H1 (cell line): ENCODE measurements at regions not wholly inside any gene's neighbourhood (a gene's known extent, or its start where the extent isn't known, plus 50 kb on each side); places are given as distances from the start of the nearest gene placed in this dataset.

Experiments used
- BRCA1 ChIP-seq: IDR thresholded peaks from 2 replicates; pipeline ENCODE4 v1.6.1; 2012; ENCODE audit warnings: low read depth, low read length, improper control_type of control experiment
- CEBPB ChIP-seq: IDR thresholded peaks from 2 replicates; pipeline ENCODE4 v1.6.1; 2012; ENCODE audit warnings: low read depth, low read length
- CHD7 ChIP-seq: fragments of 300-600 bp; sonication (generic); IDR thresholded peaks from 2 replicates; pipeline ENCODE4 v1.7.1; 2012; ENCODE audit warnings: low read length, moderate library complexity, mild to moderate bottlenecking, inconsistent platforms; ENCODE audit not compliant: insufficient replicate concordance
- E2F6 ChIP-seq: IDR thresholded peaks from 2 replicates; pipeline ENCODE4 v1.6.1; 2012; ENCODE audit warnings: inconsistent platforms
- EP300 ChIP-seq, 2 experiments: IDR thresholded peaks; 1 replicate in 1 of 2; 2 replicates in 1 of 2; pipeline ENCODE4 v1.6.1; 2011 to 2012; ENCODE audit warnings: low read depth in 2 of 2, low read length in 2 of 2, mild to moderate bottlenecking in 2 of 2, borderline replicate concordance in 1 of 2, inconsistent platforms in 1 of 2, moderate library complexity in 1 of 2
- GTF2F1 ChIP-seq: IDR thresholded peaks from 2 replicates; pipeline ENCODE4 v1.6.1; 2012; ENCODE audit warnings: low read depth, low read length, improper control_type of control experiment, borderline replicate concordance
- HDAC6 ChIP-seq: IDR thresholded peaks from one replicate; pipeline ENCODE4 v1.7.1; 2012; ENCODE audit warnings: low read depth, mild to moderate bottlenecking, inconsistent platforms, low read length, moderate library complexity
- KDM5A ChIP-seq: fragments of 200-600 bp; IDR thresholded peaks from 2 replicates; pipeline ENCODE4 v1.7.1; 2012; ENCODE audit warnings: mild to moderate bottlenecking, low read length, inconsistent platforms, mixed read lengths
- PHF8 ChIP-seq: fragments of 200-600 bp; sonication (generic); conservative IDR thresholded peaks from 2 replicates; pipeline ENCODE4 v1.7.1; 2012; ENCODE audit warnings: low read depth, mild to moderate bottlenecking, inconsistent platforms, low read length, moderate library complexity
- POU5F1 ChIP-seq: IDR thresholded peaks from 2 replicates; pipeline ENCODE4 v1.6.1; 2011; ENCODE audit warnings: low read depth, mild to moderate bottlenecking, low read length, moderate library complexity
- TAF1 ChIP-seq: IDR thresholded peaks from 2 replicates; pipeline ENCODE4 v1.6.1; 2011; ENCODE audit warnings: mild to moderate bottlenecking, low read depth, low read length

- TF ChIP-seq CHD7 (no peak), PHF8 (no peak), CEBPB (no peak), E2F6 (no peak), HDAC6 (no peak), TAF1 (no peak), EP300 (IDR thresholded peaks at IDR 0.05; ENCODE audit: borderline replicate concordance in 1 of 2, low read depth in 2 of 2, low read length in 2 of 2) (no peak), GTF2F1 (no peak), KDM5A (no peak), POU5F1 (no peak), BRCA1 (no peak)
Measured at GRCh38 chr15:59817834-59818233, 128.7 kb upstream of the BNIP2 start (continued).
